HG03432 (cell line): ENCODE measurements at regions not wholly inside any gene's neighbourhood (a gene's known extent, or its start where the extent isn't known, plus 50 kb on each side); places are given as distances from the start of the nearest gene placed in this dataset.
A peak's percentile ranks its signal among the peaks of the same experiment; 100 is the strongest.
"Not testable (repeated sequence)": the region's sequence is repeated elsewhere in the genome, so short reads cannot be mapped to it uniquely, and the experiment has no call there.

Experiments used
- ATAC-seq: cut with Tn5 transposase; IDR thresholded peaks from one replicate; pipeline ENCODE4 v1.9.1; 2021; ENCODE audit warnings: mild to moderate bottlenecking, moderate library complexity; ENCODE audit not compliant: unreplicated experiment

- ATAC-seq: no peak
These were observed 150.0 kb upstream of the AHI1 start for GRCh38 chr6:135647521-135647920.

GRCh38 chr6:135651964-135652755 is 154.6 kb upstream of the AHI1 start:
- ATAC-seq: peak; percentile 98

GRCh38 chr6:135655055-135655454 is 157.5 kb upstream of the AHI1 start:
- ATAC-seq: no peak

GRCh38 chr6:135657207-135657606 is 159.7 kb upstream of the AHI1 start:
- no peak for ATAC-seq

GRCh38 chr6:135658481-135658880 is 160.9 kb upstream of the AHI1 start:
- ATAC-seq: no peak

- ATAC-seq: no peak
These were observed 161.4 kb upstream of the AHI1 start for GRCh38 chr6:135658916-135659315.

GRCh38 chr6:135664527-135664926 is 167.0 kb upstream of the AHI1 start:
- no peak for ATAC-seq

GRCh38 chr6:135665935-135666334 is 168.4 kb upstream of the AHI1 start:
- ATAC-seq: no peak

GRCh38 chr6:135667691-135668455 is 170.3 kb upstream of the AHI1 start:
- no peak for ATAC-seq

GRCh38 chr6:135672256-135672655 is 174.7 kb upstream of the AHI1 start:
- ATAC-seq: no peak

- no peak for ATAC-seq
These were observed 176.2 kb upstream of the AHI1 start for GRCh38 chr6:135673501-135674309.

GRCh38 chr6:135675026-135675425 is 176.5 kb upstream of the PDE7B start:
- ATAC-seq: no peak

GRCh38 chr6:135675862-135676261 is 175.6 kb upstream of the PDE7B start:
- ATAC-seq: peak; percentile 52

- ATAC-seq: no peak
These were observed 170.3 kb upstream of the PDE7B start for GRCh38 chr6:135680964-135681913.

- ATAC-seq: no peak
These were observed 164.7 kb upstream of the PDE7B start for GRCh38 chr6:135686784-135687301.

GRCh38 chr6:135688476-135688875 is 163.0 kb upstream of the PDE7B start:
- ATAC-seq: not testable (repeated sequence)

GRCh38 chr6:135692426-135692825 is 159.1 kb upstream of the PDE7B start:
- no peak for ATAC-seq

GRCh38 chr6:135693811-135694370 is 157.6 kb upstream of the PDE7B start:
- ATAC-seq: no peak

- ATAC-seq: no peak
These were observed 151.8 kb upstream of the PDE7B start for GRCh38 chr6:135699705-135700104.

GRCh38 chr6:135701426-135701825 is 150.1 kb upstream of the PDE7B start:
- no peak for ATAC-seq
